ENCODE measurements at regions not wholly inside any gene's neighbourhood (a gene's known extent, or its start where the extent isn't known, plus 50 kb on each side); places are given as distances from the start of the nearest gene placed in this dataset.

DNA sequence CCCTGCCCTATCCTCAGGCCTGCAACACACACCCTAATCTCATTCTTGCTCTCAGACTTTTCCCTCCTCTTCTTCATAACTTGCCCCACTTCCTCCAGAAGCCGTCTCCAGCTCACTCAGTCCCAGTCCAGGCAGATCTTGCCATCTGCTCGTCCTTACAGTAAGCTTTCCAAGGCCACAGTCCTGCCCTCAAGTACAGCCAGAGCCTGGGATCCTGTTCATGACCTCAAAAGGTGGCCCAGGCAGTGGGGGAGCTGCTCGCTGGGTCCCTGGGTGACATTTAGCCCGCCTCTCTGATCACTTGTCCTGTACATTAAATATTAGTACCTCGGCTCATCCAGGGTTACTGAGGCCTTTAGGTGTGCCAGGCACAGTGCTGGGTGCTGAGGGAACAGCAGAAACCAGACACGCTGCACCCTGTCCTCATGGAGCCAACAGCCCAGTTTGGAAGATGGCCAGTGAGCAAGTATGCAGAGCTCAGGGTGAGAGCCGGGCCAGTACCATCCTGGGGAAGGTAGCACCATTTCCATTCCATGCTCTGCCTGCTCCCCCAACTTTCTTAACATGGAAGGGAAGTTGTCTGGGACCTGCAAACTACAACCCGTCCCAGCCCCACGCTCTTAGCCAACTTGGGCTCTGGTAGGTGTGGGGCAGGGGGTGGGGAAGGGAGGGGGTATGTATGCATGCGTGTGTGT, 100.4 kb downstream of the C5orf15 start:
- no peak for TF ChIP-seq POLR2AphosphoS5 (IDR thresholded peaks at IDR 0.05)
- no peak for TF ChIP-seq CTCF (IDR thresholded peaks at IDR 0.05)
